HEK293 (cell line): ENCODE measurements at regions not wholly inside any gene's neighbourhood (a gene's known extent, or its start where the extent isn't known, plus 50 kb on each side); places are given as distances from the start of the nearest gene placed in this dataset.

Experiments
- ZNF184 ChIP-seq: fragments of 450-650 bp; IDR thresholded peaks from 2 replicates; pipeline ENCODE4 v1.5.1; 2018; ENCODE audit warnings: missing biosample characterization, mild to moderate bottlenecking, missing genetic modification characterization
- TF ChIP-seq, protein P1 (sequence below): fragments of 450-650 bp; formaldehyde crosslinking; IDR thresholded peaks from 2 replicates; pipeline ENCODE4 v1.5.1; 2016; ENCODE audit warnings: missing biosample characterization, missing genetic modification characterization
- TF ChIP-seq, protein P2 (sequence below): fragments of 450-650 bp; formaldehyde crosslinking; IDR thresholded peaks from 2 replicates; pipeline ENCODE4 v1.5.1; 2016; ENCODE audit warnings: missing biosample characterization, missing genetic modification characterization
- TF ChIP-seq, protein P3 (sequence below): fragments of 450-650 bp; formaldehyde crosslinking; conservative IDR thresholded peaks from 2 replicates; pipeline ENCODE4 v1.5.1; 2016; ENCODE audit warnings: low read depth, missing biosample characterization, missing genetic modification characterization

DNA sequence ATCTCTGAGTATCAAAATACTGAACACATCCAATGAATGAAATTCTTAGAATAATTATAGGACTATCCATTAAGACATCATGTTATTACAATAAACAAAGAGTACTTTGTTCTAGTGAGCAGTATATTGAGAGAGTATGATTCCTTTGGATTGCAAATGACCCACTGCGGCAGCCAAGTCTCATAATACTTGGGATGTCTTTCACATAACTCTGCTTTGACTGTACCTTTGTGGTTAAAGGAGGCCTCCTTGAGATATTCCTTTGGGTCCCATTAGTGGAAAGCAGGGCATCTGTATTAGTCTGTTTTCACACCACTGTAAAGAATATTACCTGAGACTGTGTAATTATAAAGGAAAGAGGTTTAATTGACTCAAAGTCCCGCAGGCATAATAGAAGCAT lies 593.8 kb downstream of the TRHDE start:
- TF ChIP-seq ZNF184 = no peak
- TF ChIP-seq, protein P1, sequence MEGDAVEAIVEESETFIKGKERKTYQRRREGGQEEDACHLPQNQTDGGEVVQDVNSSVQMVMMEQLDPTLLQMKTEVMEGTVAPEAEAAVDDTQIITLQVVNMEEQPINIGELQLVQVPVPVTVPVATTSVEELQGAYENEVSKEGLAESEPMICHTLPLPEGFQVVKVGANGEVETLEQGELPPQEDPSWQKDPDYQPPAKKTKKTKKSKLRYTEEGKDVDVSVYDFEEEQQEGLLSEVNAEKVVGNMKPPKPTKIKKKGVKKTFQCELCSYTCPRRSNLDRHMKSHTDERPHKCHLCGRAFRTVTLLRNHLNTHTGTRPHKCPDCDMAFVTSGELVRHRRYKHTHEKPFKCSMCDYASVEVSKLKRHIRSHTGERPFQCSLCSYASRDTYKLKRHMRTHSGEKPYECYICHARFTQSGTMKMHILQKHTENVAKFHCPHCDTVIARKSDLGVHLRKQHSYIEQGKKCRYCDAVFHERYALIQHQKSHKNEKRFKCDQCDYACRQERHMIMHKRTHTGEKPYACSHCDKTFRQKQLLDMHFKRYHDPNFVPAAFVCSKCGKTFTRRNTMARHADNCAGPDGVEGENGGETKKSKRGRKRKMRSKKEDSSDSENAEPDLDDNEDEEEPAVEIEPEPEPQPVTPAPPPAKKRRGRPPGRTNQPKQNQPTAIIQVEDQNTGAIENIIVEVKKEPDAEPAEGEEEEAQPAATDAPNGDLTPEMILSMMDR (tag by site-specific recombination) = no peak
- TF ChIP-seq, protein P2, sequence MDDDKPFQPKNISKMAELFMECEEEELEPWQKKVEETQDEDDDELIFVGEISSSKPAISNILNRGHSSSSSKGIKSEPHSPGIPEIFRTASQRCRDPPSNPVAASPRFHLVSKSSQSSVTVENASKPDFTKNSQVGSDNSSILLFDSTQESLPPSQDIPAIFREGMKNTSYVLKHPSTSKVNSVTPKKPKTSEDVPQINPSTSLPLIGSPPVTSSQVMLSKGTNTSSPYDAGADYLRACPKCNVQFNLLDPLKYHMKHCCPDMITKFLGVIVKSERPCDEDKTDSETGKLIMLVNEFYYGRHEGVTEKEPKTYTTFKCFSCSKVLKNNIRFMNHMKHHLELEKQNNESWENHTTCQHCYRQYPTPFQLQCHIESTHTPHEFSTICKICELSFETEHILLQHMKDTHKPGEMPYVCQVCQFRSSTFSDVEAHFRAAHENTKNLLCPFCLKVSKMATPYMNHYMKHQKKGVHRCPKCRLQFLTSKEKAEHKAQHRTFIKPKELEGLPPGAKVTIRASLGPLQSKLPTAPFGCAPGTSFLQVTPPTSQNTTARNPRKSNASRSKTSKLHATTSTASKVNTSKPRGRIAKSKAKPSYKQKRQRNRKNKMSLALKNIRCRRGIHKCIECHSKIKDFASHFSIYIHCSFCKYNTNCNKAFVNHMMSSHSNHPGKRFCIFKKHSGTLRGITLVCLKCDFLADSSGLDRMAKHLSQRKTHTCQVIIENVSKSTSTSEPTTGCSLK (tag by site-specific recombination) = no peak
- TF ChIP-seq, protein P3, sequence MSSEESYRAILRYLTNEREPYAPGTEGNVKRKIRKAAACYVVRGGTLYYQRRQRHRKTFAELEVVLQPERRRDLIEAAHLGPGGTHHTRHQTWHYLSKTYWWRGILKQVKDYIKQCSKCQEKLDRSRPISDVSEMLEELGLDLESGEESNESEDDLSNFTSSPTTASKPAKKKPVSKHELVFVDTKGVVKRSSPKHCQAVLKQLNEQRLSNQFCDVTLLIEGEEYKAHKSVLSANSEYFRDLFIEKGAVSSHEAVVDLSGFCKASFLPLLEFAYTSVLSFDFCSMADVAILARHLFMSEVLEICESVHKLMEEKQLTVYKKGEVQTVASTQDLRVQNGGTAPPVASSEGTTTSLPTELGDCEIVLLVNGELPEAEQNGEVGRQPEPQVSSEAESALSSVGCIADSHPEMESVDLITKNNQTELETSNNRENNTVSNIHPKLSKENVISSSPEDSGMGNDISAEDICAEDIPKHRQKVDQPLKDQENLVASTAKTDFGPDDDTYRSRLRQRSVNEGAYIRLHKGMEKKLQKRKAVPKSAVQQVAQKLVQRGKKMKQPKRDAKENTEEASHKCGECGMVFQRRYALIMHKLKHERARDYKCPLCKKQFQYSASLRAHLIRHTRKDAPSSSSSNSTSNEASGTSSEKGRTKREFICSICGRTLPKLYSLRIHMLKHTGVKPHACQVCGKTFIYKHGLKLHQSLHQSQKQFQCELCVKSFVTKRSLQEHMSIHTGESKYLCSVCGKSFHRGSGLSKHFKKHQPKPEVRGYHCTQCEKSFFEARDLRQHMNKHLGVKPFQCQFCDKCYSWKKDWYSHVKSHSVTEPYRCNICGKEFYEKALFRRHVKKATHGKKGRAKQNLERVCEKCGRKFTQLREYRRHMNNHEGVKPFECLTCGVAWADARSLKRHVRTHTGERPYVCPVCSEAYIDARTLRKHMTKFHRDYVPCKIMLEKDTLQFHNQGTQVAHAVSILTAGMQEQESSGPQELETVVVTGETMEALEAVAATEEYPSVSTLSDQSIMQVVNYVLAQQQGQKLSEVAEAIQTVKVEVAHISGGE (tag by site-specific recombination) = no peak
